Thymus (tissue), 11 donors: ENCODE measurements at regions not wholly inside any gene's neighbourhood (a gene's known extent, or its start where the extent isn't known, plus 50 kb on each side); places are given as distances from the start of the nearest gene placed in this dataset.

Source experiments
- DNase-seq, 9 donors: peaks; one replicate each; pipeline ENCODE4 v3.0.0-alpha.2; 2013; ENCODE audit warnings: low spot score in 9 of 9, low read depth in 6 of 9, missing footprints in 1 of 9
- H3K27ac ChIP-seq, 2 donors: one replicate each; pipeline ENCODE4 v1.5.1; 2013; ENCODE audit warnings: control low read depth in 1 of 2, low read depth in 1 of 2, low read length in 1 of 2, mild to moderate bottlenecking in 1 of 2, moderate library complexity in 1 of 2
- H3K27me3 ChIP-seq, 2 donors: one replicate each; pipeline ENCODE4 v1.5.1; 2013; ENCODE audit warnings: low read length in 1 of 2; ENCODE audit not compliant: control insufficient read depth in 2 of 2, insufficient read depth in 1 of 2
- H3K36me3 ChIP-seq, 2 donors: one replicate each; pipeline ENCODE4 v1.5.1; 2013; ENCODE audit warnings: low read length in 1 of 2, mild to moderate bottlenecking in 1 of 2, moderate library complexity in 1 of 2; ENCODE audit not compliant: control insufficient read depth in 2 of 2, insufficient read depth in 2 of 2
- H3K4me1 ChIP-seq, 2 donors: one replicate each; pipeline ENCODE4 v1.5.1; 2013; ENCODE audit warnings: low read length in 2 of 2; ENCODE audit not compliant: control insufficient read depth in 2 of 2, insufficient read depth in 2 of 2
- H3K4me3 ChIP-seq, 2 donors: one replicate each; pipeline ENCODE4 v1.5.1; 2013; ENCODE audit warnings: low read length in 2 of 2, control low read depth in 1 of 2, mild to moderate bottlenecking in 1 of 2
- H3K9me3 ChIP-seq, 2 donors: one replicate each; pipeline ENCODE4 v1.5.1; 2013; ENCODE audit warnings: low read length in 1 of 2, mild to moderate bottlenecking in 1 of 2; ENCODE audit not compliant: control insufficient read depth in 2 of 2, insufficient read depth in 1 of 2
- WGBS: extraction: QIAGEN DNeasy Blood & Tissue Kit; methylation state at CpG from one replicate; pipeline ENCODE4 v1.1.7; 2013; 5-methylcytosine and 5-hydroxymethylcytosine counted together
- donor health status: healthy.

GRCh38 chr10:123409884-123410283 lies 255.7 kb downstream of the BUB3 start:
- Histone ChIP-seq H3K36me3 (no peaks in the 10 kb centered on the region), H3K4me1 (no peaks in the 10 kb centered on the region), H3K27ac (no peak overlapping the region), H3K27me3 (no peaks in the 10 kb centered on the region), H3K4me3 (no peak overlapping the region), H3K9me3 (no peaks in the 10 kb centered on the region)
- no peak for DNase-seq
- 88% methylated on average over 6 of the region's 6 CpGs for WGBS

DNA sequence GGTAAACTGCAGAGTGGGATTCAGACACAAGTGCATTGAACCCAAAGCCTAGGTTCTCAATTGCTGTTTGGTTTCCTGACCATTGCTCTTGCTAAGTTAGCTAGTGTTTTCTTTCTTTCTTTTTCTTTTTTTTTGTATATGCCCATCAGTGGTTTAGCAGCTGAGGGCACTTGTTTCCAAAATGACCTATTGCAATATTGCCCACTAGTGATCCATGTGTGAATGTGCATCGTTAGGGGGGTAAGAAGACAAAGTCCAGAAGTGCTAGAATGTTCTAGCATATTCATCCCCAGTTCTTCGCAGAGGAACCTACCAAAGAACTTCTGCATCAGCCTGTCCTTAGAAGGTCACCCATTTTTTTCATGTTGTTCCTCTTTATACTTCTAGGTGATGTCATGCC lies 252.8 kb upstream of the GPR26 start:
- no peak overlapping the region for H3K27ac ChIP-seq
- 90% methylated on average over 2 of the region's 2 CpGs for WGBS
- no peaks in the 10 kb centered on the region for H3K9me3 ChIP-seq
- DNase-seq, result no peak
- no peaks in the 10 kb centered on the region for H3K27me3 ChIP-seq
- H3K36me3 ChIP-seq, result no peaks in the 10 kb centered on the region
- H3K4me1 ChIP-seq, result no peaks in the 10 kb centered on the region
- no peak overlapping the region for H3K4me3 ChIP-seq

DNA sequence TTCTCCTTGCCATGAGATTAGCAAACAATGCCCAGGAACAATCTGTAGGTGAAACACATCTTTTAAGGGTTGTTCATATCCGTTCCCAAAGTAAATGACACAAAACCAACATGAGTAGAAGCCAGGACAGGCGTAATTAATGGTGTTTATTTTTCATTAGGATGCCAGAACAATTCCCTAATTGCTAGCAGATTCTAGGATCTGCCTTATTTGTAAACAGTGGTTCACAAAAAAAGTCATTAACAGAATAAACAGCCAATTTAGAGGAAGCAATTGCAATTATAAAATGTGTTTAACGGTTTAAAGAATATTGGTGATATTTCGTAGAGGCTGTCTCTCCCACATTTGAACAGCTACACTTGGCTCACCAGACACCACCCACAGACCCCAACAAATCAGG lies 250.6 kb upstream of the GPR26 start:
- Histone ChIP-seq H3K9me3 (no peaks in the 10 kb centered on the region), H3K27me3 (no peaks in the 10 kb centered on the region), H3K4me3 (no peak overlapping the region), H3K4me1 (no peaks in the 10 kb centered on the region), H3K27ac (no peak overlapping the region), H3K36me3 (no peaks in the 10 kb centered on the region)
- 83% methylated on average over 4 of the region's 4 CpGs for WGBS
- DNase-seq, result no peak

DNA sequence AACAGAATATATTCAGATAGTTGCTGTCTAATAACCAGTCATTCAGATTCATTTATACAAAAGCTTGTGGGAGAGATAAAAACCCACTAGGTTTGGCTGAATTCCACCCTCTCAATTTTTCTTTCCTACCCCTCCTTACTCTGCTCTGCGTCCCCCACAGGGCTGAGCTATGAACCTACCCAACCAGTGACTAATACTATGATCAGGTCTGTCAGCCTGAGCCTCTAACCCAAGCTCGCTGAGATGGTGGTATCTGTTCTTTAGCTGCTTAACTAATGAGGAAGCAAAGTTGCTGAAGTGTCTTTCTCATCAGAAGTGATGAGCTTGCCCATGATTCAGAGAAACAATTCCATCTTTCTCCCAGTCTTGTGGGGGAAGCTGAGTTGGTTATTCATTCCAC lies 248.7 kb upstream of the GPR26 start:
- Histone ChIP-seq H3K9me3 (no peaks in the 10 kb centered on the region), H3K4me1 (no peaks in the 10 kb centered on the region), H3K4me3 (no peak overlapping the region), H3K36me3 (no peaks in the 10 kb centered on the region), H3K27me3 (no peaks in the 10 kb centered on the region), H3K27ac (no peak overlapping the region)
- 96% methylated on average over 2 of the region's 2 CpGs for WGBS
- DNase-seq, result no peak

GRCh38 chr10:123421461-123421860 lies 244.7 kb upstream of the GPR26 start:
- H3K36me3 ChIP-seq, result no peaks in the 10 kb centered on the region
- H3K27ac ChIP-seq, result no peak overlapping the region
- no peaks in the 10 kb centered on the region for H3K9me3 ChIP-seq
- H3K4me3 ChIP-seq, result no peak overlapping the region
- 88% methylated on average over 2 of the region's 2 CpGs for WGBS
- H3K27me3 ChIP-seq, result no peaks in the 10 kb centered on the region
- H3K4me1 ChIP-seq, result no peaks in the 10 kb centered on the region
- DNase-seq, result no peak

GRCh38 chr10:123422261-123422660 lies 243.9 kb upstream of the GPR26 start:
- Histone ChIP-seq H3K4me1 (no peaks in the 10 kb centered on the region), H3K4me3 (no peak overlapping the region), H3K27me3 (peaks cover 0 to 6% of the 10 kb centered on the region in 2 donors), H3K27ac (no peak overlapping the region), H3K9me3 (no peaks in the 10 kb centered on the region), H3K36me3 (no peaks in the 10 kb centered on the region)
- no peak for DNase-seq
- 97% methylated on average over 5 of the region's 5 CpGs for WGBS

GRCh38 chr10:123424537-123424936 lies 241.6 kb upstream of the GPR26 start:
- WGBS, result 97% methylated on average over 6 of the region's 6 CpGs
- Histone ChIP-seq H3K4me1 (no peaks in the 10 kb centered on the region), H3K27me3 (peaks cover 0 to 12% of the 10 kb centered on the region in 2 donors), H3K4me3 (no peak overlapping the region), H3K27ac (no peak overlapping the region), H3K36me3 (no peaks in the 10 kb centered on the region), H3K9me3 (no peaks in the 10 kb centered on the region)
- no peak for DNase-seq

DNA sequence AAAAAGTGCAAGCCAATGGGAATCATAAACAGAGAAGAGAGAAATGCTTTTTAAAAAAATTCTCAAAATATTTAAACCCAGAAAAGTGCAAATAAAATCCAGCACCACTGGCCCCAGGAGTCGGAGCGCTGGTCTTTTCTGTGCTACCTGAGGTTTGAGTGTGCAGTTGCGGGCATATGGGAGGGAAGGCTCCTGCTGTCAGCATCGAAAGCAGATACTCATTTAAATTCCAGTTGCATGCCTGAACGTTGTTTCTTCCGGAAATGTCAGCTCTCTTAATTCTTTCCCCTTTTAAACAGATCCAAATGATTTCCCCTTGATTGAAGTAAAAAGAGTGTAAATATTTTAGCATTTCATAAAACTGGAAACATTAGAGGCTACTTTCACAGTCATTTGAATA lies 240.5 kb upstream of the GPR26 start:
- Histone ChIP-seq H3K27ac (no peak overlapping the region), H3K36me3 (no peaks in the 10 kb centered on the region), H3K9me3 (no peaks in the 10 kb centered on the region), H3K4me3 (no peak overlapping the region), H3K4me1 (no peaks in the 10 kb centered on the region), H3K27me3 (peaks cover 0 to 12% of the 10 kb centered on the region in 2 donors)
- 82% methylated on average over 6 of the region's 6 CpGs for whole genome bisulfite sequencing
- no peak for DNase-seq

DNA sequence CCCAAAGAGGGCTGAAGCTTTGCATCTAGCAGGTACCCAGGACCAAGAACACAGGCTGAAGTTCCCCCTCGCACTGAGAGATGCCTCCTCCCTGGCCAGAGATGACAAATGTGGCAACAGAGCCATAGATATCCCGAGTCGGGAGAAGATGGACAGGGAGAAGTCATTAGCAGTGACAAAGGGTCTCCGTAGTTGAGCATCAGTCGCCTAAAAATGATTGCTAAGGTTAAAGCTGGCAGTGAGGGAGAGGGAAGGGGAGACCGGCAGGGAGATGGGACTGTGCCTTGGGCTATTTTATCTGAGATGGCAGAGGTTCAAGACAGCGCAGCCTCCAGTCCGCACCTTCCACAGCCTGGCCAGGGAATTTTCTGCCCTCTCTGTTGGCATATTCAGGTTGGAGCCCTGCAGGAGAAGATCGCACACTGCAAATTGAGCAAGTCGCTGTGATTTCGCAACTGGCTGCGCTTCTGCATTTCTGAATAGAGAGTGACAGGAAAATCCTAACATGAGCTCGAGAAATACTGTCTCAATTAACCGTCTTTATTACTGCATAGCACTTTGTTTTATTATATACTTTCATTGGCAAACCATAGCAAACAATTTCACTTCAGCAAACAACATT lies 238.9 kb upstream of the GPR26 start:
- Histone ChIP-seq H3K36me3 (no peaks in the 10 kb centered on the region), H3K4me3 (no peak overlapping the region), H3K27me3 (peaks cover 0 to 12% of the 10 kb centered on the region in 2 donors), H3K9me3 (no peaks in the 10 kb centered on the region), H3K27ac (no peak overlapping the region), H3K4me1 (no peaks in the 10 kb centered on the region)
- 65% methylated on average over 14 of the region's 14 CpGs for WGBS
- peak in 1 of 9 donors; percentile 6 for DNase-seq

DNA sequence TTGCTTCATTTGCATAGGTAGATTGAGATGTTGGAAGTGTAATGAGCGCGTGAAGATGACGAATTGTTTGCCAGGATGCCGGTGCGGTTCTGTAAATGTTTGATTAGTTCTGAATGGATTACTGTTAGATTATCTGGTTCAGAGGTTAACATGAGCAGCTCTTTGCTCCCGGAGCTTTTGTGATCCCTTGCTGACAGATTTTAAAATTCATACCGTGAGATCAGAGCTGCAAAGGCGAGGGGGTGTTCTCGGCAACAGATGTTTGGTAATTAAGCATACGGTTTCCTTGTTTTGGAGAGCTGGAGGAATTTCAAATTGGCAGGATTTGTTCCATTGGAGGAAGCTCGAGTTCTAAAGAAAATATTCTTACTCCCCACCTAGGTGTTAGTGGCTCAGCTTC lies 237.8 kb upstream of the GPR26 start:
- Histone ChIP-seq H3K36me3 (no peaks in the 10 kb centered on the region), H3K27me3 (peaks cover 0 to 12% of the 10 kb centered on the region in 2 donors), H3K9me3 (no peaks in the 10 kb centered on the region), H3K4me1 (no peaks in the 10 kb centered on the region), H3K4me3 (no peak overlapping the region), H3K27ac (no peak overlapping the region)
- WGBS, result 81% methylated on average over 11 of the region's 11 CpGs
- DNase-seq, result no peak
